B cell (primary cell): ENCODE measurements at regions not wholly inside any gene's neighbourhood (a gene's known extent, or its start where the extent isn't known, plus 50 kb on each side); places are given as distances from the start of the nearest gene placed in this dataset.

Experiments used
- ATAC-seq: fragments of 200-7000 bp; cut with Tn5 transposase; one replicate; pipeline ENCODE4 v1.10.0; 2021; ENCODE audit warnings: low read depth, mild to moderate bottlenecking, moderate number of reproducible peaks, moderate library complexity
- CTCF ChIA-PET: fragments of 350-600 bp; sonication (Branson Sonifier 250); formaldehyde crosslinking; loops from one replicate; lab custom pipeline; 2021; ENCODE audit warnings: antibody characterized with exemption, inconsistent platforms; lab: Charles Lee
- POLR2A ChIA-PET: fragments of 350-600 bp; sonication (Branson Sonifier 250); formaldehyde crosslinking; loops from one replicate; lab custom pipeline; 2021; ENCODE audit warnings: antibody characterized with exemption; lab: Charles Lee
- DNase-seq: peaks from one replicate; pipeline ENCODE4 v3.0.0; 2013
- H2AFZ ChIP-seq: 2 replicates; pipeline ENCODE4 v1.6.1; 2012; ENCODE audit warnings: mild to moderate bottlenecking, low read depth, low read length; ENCODE audit not compliant: insufficient read depth, poor library complexity, severe bottlenecking
- H3K27ac ChIP-seq, 2 donors: 1 replicate in 1 of 2; 2 replicates in 1 of 2; pipeline ENCODE4 v1.5.1; 2012 to 2013; ENCODE audit warnings: low read length in 2 of 2, mild to moderate bottlenecking in 2 of 2, moderate library complexity in 1 of 2
- H3K27me3 ChIP-seq, 4 experiments: fragments of 200-600 bp in 1 of 4; sonication (generic) in 1 of 4; replicated peaks in 1 of 4; 1 replicate in 2 of 4; 2 replicates in 2 of 4; pipeline versions ENCODE4 v1.6.1 to v1.7.0; 2013 to 2016; ENCODE audit warnings: low read length in 3 of 4, mild to moderate bottlenecking in 2 of 4, mixed read lengths in 1 of 4, moderate library complexity in 1 of 4; ENCODE audit not compliant: insufficient read depth in 4 of 4, control insufficient read depth in 3 of 4; ENCODE audit errors: control extremely low read depth in 1 of 4
- H3K36me3 ChIP-seq, 2 experiments: replicated peaks in 1 of 2; 1 replicate in 1 of 2; 2 replicates in 1 of 2; pipeline versions ENCODE4 v1.6.1 to v1.7.1; 2013; ENCODE audit warnings: low read length in 1 of 2; ENCODE audit not compliant: insufficient read depth in 2 of 2, control insufficient read depth in 1 of 2; ENCODE audit errors: control extremely low read depth in 1 of 2, extremely low read depth in 1 of 2
- H3K4me1 ChIP-seq, 2 donors: fragments of 200-600 bp in 1 of 2; sonication (generic) in 1 of 2; 1 replicate in 1 of 2; 2 replicates in 1 of 2; pipeline versions ENCODE4 v1.5.1 to v1.6.1; 2013 to 2017; ENCODE audit warnings: low read length in 2 of 2; ENCODE audit not compliant: control insufficient read depth in 2 of 2, insufficient read depth in 2 of 2
- H3K4me2 ChIP-seq: replicated peaks from 2 replicates; pipeline ENCODE3; 2012; ENCODE audit warnings: mild to moderate bottlenecking, low read depth, low read length; ENCODE audit not compliant: poor library complexity, severe bottlenecking
- H3K4me3 ChIP-seq, 5 experiments: fragments of 200-600 bp in 1 of 5; sonication (generic) in 1 of 5; 1 replicate in 3 of 5; 2 replicates in 2 of 5; pipeline versions ENCODE4 v1.5.1 to v1.7.0; 2011 to 2016; ENCODE audit warnings: low read length in 4 of 5, mild to moderate bottlenecking in 4 of 5, low read depth in 2 of 5, control low read depth in 1 of 5, moderate library complexity in 1 of 5; ENCODE audit not compliant: insufficient read depth in 1 of 5; ENCODE audit errors: control extremely low read depth in 1 of 5, extremely low read depth in 1 of 5
- H3K79me2 ChIP-seq: fragments of 200-600 bp; sonication (generic); one replicate; pipeline ENCODE4 v1.6.0; 2016; ENCODE audit warnings: low read length; ENCODE audit not compliant: control insufficient read depth, insufficient read depth
- H3K9ac ChIP-seq: fragments of 200-600 bp; sonication (generic); 2 replicates; pipeline ENCODE4 v1.6.1; 2017; ENCODE audit warnings: mild to moderate bottlenecking, low read length, moderate library complexity
- H3K9me3 ChIP-seq, 3 donors: one replicate each; pipeline versions ENCODE4 v1.6.1 to v1.7.1; 2013; ENCODE audit warnings: low read length in 2 of 3; ENCODE audit not compliant: control insufficient read depth in 2 of 3, insufficient read depth in 1 of 3; ENCODE audit errors: control extremely low read depth in 1 of 3
- H4K20me1 ChIP-seq: 2 replicates; pipeline ENCODE4 v1.6.0; 2012; ENCODE audit warnings: mild to moderate bottlenecking, low read length; ENCODE audit not compliant: insufficient read depth, control insufficient read depth, poor library complexity, severe bottlenecking
- H3K27ac Mint-ChIP-seq: one replicate; pipeline ENCODE4 v1.8.0; 2021; ENCODE audit warnings: mixed read lengths
- H3K27me3 Mint-ChIP-seq: one replicate; pipeline ENCODE4 v1.8.0; 2021; ENCODE audit warnings: mixed read lengths
- H3K4me1 Mint-ChIP-seq: one replicate; pipeline ENCODE4 v1.8.0; 2021; ENCODE audit warnings: mixed read lengths
- H3K4me3 Mint-ChIP-seq: one replicate; pipeline ENCODE4 v1.8.0; 2021; ENCODE audit warnings: mixed read lengths
- H3K9me3 Mint-ChIP-seq: one replicate; pipeline ENCODE4 v1.8.0; 2022; ENCODE audit warnings: mixed read lengths; ENCODE audit not compliant: insufficient read depth
- CTCF ChIP-seq: fragments of 200-600 bp; IDR thresholded peaks from one replicate; pipeline ENCODE4 v1.8.0; 2022; ENCODE audit warnings: antibody characterized with exemption, mild to moderate bottlenecking
- EZH2 ChIP-seq: IDR thresholded peaks from 2 replicates; pipeline ENCODE4 v1.6.1; 2012; ENCODE audit warnings: borderline replicate concordance, low read depth, mild to moderate bottlenecking, moderate library complexity, low read length; ENCODE audit not compliant: insufficient read depth, poor library complexity, severe bottlenecking
- WGBS: methylation state at CpG from one replicate; pipeline ENCODE4 v1.1.5; 2013; ENCODE audit warnings: missing lambda C conversion rate; ENCODE audit not compliant: insufficient coverage; 5-methylcytosine and 5-hydroxymethylcytosine counted together
- intact Hi-C: fragments of 100-400 bp; cut with micrococcal nuclease; formaldehyde crosslinking; loops from one replicate; pipeline ENCODE4 v1.10.0; 2022

- Mint-ChIP-seq H3K9me3 (no peaks in the 10 kb centered on the region), H3K4me3 (no peak overlapping the region), H3K4me1 (peaks cover 24% of the 10 kb centered on the region), H3K27me3 (peaks cover 5% of the 10 kb centered on the region), H3K27ac (no peak overlapping the region)
- Histone ChIP-seq H3K27me3 (no peaks in the 10 kb centered on the region), H3K4me3 (no peak overlapping the region), H3K4me2 (no peak overlapping the region), H3K27ac (no peak overlapping the region), H3K36me3 (no peaks in the 10 kb centered on the region), H3K4me1 (peaks cover 14 to 15% of the 10 kb centered on the region in 2 donors), H4K20me1 (no peaks in the 10 kb centered on the region), H3K9ac (no peak overlapping the region), H3K79me2 (no peaks in the 10 kb centered on the region), H3K9me3 (no peaks in the 10 kb centered on the region), H2AFZ (no peak overlapping the region)
- intact Hi-C loops: no loop called here
- DNase-seq (no peak), ATAC-seq (no peak)
- ChIA-PET CTCF (no interaction called here), POLR2A (no interaction called here)
- no peak for TF ChIP-seq EZH2
- no peak for TF ChIP-seq CTCF
- no CpG with 5 or more reads among the region's 3 CpGs for WGBS
Measured at GRCh38 chr4:11153171-11153750, 275.4 kb downstream of the HS3ST1 start.

- no peaks in the 10 kb centered on the region for H4K20me1 ChIP-seq
- intact Hi-C loops: no loop called here
- CTCF ChIA-PET: no interaction called here
- H3K4me1 ChIP-seq: peaks cover 14 to 15% of the 10 kb centered on the region in 2 donors
- POLR2A ChIA-PET: no interaction called here
- Mint-ChIP-seq H3K9me3 (no peaks in the 10 kb centered on the region), H3K27me3 (peaks cover 5% of the 10 kb centered on the region), H3K27ac (no peak overlapping the region), H3K4me3 (no peak overlapping the region), H3K4me1 (peaks cover 24% of the 10 kb centered on the region)
- H3K9ac ChIP-seq: no peak overlapping the region
- H2AFZ ChIP-seq: no peak overlapping the region
- TF ChIP-seq EZH2 (no peak), CTCF (no peak)
- H3K36me3 ChIP-seq: no peaks in the 10 kb centered on the region
- no peak overlapping the region for H3K27ac ChIP-seq
- H3K4me2 ChIP-seq: no peak overlapping the region
- no peaks in the 10 kb centered on the region for H3K9me3 ChIP-seq
- ATAC-seq: no peak
- 90% methylated on average over 1 of the region's 2 CpGs for WGBS
- no peaks in the 10 kb centered on the region for H3K27me3 ChIP-seq
- no peak overlapping the region for H3K4me3 ChIP-seq
- H3K79me2 ChIP-seq: no peaks in the 10 kb centered on the region
- no peak for DNase-seq
Measured at GRCh38 chr4:11152684-11153083, 276.0 kb downstream of the HS3ST1 start.
